GM15510 (cell line): ENCODE measurements at regions not wholly inside any gene's neighbourhood (a gene's known extent, or its start where the extent isn't known, plus 50 kb on each side); places are given as distances from the start of the nearest gene placed in this dataset.

Source experiments
- POLR2A ChIP-seq: IDR thresholded peaks from 3 replicates; pipeline ENCODE4 v1.6.1; 2011; ENCODE audit warnings: borderline replicate concordance; ENCODE audit not compliant: insufficient read length; ENCODE audit errors: extremely low read depth

DNA sequence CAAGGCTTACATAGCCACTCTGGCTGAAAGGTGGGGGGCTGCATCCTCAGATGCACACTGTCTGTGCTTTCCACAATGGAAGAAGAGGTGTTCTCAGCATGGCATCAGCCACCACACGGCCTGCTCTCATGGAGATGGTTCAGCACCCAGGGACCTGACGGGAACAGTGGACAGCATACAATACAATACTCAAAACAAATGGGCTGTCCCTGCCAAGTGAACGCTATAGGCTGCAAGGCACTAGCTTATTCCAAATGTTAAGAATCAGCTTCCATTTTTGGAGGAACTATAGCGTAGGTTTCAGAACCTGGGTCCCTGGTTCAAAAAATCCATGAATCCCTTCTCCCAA lies 77.2 kb downstream of the ZNF608 start:
- no peak for TF ChIP-seq POLR2A

DNA sequence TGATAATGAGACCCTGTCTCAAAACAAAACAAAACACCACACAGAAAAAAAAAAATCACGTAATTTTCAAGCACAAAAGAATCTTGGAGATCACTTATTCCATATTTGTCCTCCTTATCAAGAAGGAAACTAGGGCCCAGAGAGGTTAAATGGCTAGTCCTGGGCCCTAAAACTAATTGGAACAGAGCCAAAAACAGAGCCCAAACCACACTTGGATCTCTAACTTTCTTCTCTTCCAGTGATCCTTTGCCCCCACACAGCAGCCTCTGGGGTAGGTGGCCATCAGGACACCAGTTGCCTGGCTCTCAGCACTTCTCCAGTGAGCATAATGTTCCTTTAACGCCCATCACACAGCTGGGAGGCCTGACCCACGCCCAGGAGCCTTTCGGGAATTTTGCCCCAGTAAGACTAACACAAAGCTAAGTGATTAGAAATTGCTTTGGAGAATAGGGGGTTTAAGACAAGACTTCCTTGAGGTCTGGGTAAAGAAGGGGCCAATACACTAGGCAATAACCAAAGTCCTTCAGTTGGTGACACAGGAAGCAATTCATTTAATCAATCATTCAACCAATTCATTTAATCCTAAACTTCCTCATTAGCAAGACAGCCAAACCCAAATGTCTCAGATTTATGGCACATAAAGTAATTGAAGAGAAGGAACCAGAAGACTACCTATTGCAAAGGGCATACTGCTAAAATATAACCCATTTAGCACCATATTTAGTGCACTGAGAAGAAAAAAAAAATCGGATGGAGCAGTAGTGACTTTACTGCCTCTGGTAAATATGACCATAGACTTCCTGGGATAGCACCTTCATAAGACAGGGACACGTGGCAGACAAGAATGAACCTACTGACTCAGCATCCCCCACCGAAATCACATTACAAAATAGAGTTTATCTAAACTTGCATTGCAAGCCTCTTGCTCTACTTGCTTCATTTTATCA lies 77.8 kb downstream of the ZNF608 start:
- TF ChIP-seq POLR2A, result no peak

DNA sequence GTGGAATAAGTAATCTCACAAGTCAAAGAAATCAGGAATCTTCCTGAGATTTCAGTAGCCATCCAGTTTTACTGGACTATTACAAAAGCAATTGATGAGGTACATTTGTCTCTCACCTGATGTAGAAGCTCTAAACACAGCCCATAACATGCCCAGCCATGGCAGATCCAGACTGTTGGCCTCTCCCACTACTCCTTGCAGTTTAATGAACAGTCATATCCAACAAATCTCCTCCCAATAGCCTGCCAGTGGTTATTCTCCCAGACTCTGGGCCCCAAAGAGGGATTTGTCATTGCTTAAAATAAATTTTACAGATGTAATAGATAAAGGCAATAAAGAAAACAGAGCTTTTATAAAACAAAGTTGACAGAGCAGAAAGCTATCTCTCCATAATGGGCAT lies 80.8 kb downstream of the ZNF608 start:
- no peak for TF ChIP-seq POLR2A

DNA sequence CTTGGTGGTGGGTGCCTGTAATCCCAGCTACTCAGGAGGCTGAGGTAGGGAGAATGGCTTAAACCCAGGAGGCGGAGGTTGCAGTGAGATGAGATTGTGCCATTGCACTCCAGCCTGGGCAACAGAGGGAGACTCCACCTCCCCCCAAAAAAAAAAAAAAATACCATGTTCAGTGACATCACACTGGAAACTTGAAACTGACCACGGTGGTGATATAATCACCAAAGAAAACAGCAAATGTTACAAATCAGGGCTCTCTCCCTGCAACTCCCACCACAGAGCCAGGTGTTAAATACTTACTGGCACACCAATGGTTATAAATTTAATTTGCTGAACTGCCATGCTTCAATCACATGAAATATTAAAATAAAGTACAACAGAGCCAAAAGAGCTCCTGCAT lies 81.4 kb downstream of the ZNF608 start:
- no peak for TF ChIP-seq POLR2A

DNA sequence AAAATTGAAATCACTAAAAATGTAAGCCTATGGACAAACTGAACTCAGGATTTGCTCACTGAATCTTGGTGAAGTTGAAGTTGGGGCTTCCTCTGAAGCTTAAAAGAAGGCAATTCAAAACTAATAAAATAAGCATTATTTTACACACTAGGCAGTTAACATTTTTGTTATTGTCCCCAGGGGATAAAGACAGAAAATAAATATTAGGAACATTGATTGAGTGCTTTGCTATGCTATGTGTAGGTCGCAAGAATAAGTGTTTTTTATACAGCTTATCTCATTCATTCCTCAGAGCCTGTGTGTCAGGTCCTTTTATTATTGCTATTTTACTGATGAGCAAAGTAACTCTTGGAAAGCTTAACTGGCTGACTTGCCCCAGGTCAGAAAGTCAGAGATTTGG lies 82.2 kb downstream of the ZNF608 start:
- no peak for TF ChIP-seq POLR2A

DNA sequence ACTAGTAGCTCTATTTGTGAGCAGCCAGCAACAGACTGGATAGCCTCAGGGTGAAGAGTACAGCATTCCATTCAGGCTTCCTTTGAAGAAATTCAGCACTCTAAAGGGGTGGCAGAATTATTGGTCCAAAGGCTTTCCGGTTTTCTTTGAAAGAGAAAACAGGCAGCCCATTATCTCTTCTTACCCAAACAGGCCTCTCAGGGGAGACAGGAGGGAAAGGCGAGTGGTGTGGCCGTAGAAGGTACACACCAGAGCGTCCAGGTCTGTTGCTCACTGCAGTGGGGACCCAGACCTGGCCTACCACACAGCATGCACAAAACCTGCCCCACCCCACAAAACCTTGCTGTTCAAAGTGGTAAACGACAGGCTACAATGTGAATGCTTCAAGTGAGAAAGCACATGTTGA lies 83.3 kb downstream of the ZNF608 start:
- no peak for TF ChIP-seq POLR2A

DNA sequence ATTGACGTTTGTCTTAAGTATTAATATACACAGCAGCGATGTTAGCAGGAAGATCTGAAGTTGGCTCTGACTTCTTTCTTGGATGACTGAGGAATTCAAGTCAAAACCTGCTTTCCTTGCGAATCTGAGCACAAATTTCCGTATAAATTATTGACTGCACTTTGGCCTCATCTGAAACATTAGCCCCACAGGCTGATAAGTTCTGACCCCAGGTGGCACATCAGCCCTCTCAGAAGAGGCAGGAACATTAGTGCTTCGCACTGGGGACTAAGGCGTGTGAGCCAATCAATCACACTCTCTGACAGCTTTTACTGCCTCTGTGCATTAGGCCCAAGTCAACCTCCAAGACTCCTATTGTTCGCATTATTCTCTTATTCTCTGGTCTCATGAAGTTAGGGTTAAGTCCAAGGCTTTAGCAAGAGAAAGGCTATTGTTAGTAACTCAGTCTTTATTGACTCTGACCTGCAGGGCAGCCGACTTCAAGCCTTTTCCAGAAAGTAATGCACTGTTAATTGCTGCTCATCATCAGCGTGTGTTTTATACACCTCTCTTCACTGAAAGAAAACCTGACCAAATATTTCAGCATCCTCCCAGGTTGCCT lies 84.2 kb downstream of the ZNF608 start:
- no peak for TF ChIP-seq POLR2A

DNA sequence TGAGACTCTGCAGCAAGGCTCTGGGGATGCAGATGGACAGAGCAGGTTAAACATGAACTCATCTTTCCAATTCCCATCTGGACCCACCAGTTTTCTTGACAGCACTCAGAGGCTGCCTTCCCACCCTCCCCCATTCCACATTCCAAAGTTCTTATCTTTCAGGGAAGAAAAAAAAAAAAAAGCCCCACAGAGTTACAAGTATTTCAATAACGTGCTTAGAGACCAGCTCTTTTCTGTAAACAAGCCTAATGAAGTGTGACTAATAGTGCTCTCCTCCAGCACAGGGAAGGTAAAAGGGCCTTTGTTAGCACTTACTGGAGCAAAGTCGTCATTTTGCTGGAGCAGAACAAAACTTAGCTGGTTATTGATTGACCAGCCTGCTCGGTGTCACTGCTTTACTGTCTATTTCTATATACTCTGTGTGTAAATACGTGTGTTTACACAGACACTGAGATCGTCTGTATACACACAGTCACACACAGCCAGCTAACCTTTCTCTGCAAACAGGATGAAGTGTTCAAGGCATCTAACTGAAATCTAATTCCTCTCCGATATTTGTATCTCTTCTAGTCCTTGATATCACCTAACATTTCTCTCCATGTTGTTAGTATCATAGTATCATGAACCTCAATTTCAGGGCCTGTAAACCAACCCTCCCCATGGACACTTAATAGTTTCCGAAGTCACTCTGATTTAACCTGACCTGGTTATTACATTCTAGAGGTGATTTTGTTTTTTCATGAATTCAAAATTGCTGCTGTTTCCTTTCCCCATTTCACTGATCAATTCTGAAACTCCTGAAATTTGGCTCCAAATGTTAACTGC lies 84.9 kb downstream of the ZNF608 start:
- TF ChIP-seq POLR2A, result no peak

DNA sequence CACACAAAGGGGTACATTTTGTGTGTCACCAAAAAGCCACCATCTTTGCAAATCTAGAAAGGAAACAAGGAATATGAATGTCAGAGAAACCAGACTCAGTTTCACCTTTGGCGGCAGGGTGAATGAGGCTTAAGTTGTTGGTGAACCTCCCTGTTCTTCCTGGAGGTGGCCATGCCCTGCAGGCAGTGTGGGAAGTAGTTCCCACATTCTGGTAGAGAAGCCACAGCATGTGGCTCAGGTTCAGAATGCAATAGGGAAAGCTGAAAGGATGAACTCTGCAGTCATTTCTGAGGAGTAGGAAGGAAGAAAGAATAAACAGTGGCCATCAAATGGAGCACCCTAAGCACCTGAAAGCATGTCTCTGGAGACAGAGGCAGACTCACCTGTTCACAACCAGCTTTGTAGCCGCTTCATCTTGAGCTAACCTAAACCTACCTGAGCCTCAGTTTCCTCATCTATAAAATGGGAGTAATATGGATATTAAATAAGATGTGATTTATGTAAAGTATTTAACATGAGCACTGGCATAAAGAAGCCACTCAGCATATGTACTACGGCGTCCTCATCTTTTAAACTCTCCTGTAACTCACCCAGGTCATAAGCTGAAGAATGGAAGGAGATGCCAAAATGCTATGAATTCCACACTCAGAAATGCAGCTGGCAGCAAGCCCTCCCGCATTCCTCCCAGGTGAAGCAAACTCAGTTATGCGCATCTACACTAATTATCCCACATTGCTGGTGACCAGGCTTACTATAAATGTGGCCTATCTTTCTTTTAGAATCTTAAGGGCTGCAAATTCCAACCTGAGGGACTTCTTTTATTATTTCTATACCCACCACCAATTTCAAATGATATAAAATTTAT lies 86.0 kb downstream of the ZNF608 start:
- TF ChIP-seq POLR2A, result no peak

DNA sequence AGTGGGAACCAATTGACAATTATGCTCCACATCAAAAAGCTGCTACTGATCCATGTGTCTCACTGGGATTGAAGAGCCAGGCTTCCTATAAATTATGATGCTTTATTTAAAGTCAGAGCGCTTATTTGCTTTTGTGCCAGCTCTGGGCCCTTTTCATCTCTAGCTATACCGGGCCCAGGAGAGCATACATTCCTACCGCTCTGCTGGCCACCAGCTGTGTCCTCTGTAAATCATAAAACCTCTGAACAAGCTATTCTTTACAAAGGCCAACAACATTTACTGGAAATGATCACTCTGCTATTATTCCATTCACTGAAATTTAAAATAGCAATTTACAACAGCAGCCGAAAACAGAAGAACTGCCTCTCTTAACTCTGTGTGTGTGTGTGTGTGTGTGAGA lies 86.6 kb downstream of the ZNF608 start:
- no peak for TF ChIP-seq POLR2A

DNA sequence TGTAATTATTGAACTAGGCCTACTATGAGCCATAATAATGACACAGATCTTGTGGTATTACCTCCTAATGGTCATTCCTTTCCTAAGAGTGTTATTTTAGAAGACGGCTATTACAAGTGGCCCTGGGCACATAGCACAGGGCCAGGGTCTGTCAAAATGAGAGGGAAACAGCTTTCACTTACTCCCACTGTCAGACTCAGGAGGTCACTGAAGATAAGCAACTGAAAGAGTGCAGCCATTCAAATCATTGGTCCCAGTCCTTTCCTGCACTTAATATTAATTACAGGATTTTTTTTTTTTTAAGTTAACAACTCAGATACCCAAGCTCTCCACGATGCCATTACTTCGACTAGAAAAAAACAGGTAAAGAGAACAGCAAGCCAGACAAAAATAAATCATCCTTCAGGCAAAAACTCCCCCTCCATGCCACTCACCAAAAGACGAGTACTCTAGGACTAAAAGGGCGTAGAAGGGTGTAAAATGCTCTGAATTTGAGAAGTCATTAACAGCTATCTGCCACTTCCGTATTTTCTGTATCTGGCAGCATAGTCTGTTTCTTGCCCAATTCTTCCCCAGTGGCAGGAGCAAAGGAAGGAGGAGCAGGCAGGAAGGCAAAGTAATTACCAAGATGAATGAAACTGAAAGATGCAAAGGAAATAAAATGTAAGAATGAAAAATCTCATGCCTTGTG lies 87.4 kb downstream of the ZNF608 start:
- TF ChIP-seq POLR2A, result no peak

DNA sequence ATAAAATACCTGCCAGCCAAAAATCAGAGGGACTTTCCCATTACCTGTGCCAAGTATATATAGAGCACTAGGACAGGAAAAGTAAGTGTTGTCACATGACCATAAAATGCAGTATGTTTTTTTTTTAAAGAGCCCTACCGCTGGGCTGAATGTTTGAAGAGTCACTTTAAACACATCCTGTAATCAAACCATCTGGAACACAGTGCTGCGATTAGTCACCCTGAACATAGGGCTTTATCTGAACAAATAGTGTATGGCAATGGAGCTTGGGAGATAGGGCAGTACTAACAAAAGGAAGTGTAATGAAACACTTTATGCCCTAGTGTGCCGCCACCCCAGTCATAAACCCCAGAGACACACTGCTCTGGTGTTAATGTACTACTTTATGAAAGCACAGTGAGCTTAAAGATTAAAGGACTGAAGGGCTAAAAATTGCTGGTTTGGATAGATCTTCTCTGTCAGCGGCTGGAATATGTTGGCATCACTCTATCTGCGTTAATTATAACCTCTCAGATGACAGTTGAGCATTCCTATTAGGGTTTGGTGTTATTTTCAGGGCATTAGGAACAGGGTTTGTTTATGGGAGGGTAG lies 90.4 kb downstream of the ZNF608 start:
- no peak for TF ChIP-seq POLR2A

DNA sequence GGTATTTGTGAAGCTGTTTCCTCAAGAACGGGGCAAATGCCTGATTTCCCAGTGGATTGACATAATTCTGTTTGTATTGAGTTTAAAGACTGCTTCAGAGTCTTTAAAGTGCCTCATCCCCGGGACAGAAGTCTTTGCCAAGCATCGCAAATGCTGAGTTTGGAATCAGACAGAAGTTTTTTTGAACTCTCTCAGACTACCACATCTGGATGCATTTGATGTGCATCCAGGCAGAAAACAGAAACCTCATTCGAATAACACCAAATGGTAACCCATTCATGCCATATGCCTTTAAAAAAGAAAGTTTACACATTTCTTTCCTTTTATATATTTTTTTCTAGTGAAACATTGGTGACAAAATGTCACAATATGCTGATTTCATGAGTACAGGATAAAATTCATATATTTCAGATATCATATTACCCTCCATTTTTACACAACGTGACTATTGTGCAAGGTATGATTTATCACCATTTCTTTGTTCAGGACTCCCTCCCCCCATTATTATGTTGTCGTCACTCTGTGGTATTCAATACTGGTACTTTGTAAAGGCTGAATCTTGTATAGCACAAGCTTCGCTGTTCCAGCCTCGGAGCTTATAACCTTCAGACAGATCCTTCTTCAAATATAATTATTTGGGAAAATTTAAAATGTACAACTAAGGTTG lies 91.1 kb downstream of the ZNF608 start:
- TF ChIP-seq POLR2A, result no peak
